IPS-NIHi11 (cell line): ENCODE measurements at regions not wholly inside any gene's neighbourhood (a gene's known extent, or its start where the extent isn't known, plus 50 kb on each side); places are given as distances from the start of the nearest gene placed in this dataset.
"Not testable (repeated sequence)": the region's sequence is repeated elsewhere in the genome, so short reads cannot be mapped to it uniquely, and the experiment has no call there.

Experiments used
- DNase-seq: peaks from one replicate; pipeline ENCODE4 v3.0.0; 2012; ENCODE audit warnings: mixed read lengths, low spot score

GRCh38 chrX:121169099-121170035 is 122.0 kb downstream of the GLUD2 start:
- DNase-seq, result no peak

DNA sequence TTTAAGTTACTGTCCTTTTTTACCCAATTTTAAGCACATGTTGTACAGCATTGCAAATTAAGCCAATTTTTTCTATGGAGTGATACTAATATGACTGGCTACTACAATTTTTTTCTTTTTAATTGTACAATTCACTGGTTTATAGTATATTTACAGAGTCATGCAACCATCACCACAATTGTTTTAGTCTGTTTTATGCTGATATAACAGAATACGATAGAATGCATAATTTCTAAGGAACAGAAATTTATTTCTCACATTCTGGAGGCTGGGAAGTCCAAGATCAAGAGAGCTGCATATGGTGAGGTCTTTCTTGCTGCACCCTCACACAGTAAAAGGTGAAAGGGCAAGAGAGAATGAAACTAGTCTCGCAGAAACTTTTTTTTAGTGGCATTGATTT is 125.3 kb downstream of the GLUD2 start:
- no peak for DNase-seq

DNA sequence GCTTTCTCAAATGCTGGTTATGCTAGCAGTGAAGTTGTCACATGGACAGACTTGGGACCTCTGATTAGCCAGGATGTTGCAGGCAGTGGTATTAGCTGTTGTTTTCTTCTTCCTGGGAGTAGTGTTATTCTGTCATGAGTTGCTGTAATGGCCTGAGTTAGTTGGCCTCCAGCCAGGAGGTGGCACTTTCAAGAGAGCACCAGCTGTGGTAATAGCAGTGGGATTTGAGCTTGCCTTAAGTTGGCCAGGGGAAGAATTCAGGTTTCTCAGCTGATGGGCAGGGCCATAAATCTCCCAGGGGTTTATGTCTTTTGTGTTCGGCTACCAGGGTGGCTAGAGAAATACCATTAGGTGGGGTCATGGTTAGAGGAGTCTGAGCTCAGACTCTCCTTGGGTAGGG is 132.6 kb downstream of the GLUD2 start:
- no peak for DNase-seq

DNA sequence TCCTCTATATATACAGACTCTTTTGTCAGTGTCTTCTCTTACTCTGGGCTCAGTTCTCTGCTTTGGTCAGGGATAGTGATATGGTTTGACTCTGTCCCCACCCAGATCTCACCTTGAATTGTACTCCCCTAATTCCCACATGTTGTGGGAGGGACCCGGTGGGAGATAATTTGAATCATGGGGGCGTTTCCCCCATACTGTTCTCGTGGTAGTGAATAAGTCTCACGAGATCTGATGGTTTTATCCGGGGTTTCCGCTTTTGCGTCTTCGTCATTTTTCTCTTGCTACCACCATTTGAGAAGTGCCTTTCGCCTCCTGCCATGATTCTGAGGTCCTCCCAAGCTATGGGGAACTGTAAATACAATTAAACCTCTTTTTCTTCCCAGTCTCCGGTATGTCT is 144.4 kb downstream of the GLUD2 start:
- DNase-seq, result no peak

GRCh38 chrX:121195719-121196118 is 148.3 kb downstream of the GLUD2 start:
- DNase-seq, result no peak

GRCh38 chrX:121196872-121197444 is 149.5 kb downstream of the GLUD2 start:
- DNase-seq, result not testable (repeated sequence)

DNA sequence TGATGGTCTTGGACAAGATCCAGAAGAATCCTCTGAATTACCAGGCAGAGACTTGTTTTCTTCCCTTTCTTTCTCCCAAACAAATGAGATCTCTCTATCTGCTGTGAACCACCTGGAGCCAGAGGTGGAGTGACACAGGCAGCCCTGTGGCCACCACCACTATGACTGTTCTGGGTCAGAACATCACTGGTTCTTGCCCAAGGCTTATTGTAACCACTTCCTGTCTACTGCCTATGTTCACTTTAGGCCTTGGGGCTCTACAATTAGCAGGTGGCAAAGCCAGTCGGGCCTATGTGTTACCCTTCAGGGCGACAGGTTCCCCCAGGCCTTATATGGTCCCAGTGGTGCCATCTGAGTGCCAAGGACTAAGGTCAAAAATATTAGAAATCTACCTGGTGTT is 161.2 kb downstream of the GLUD2 start:
- DNase-seq, result no peak

- DNase-seq, result no peak
These were observed 169.4 kb downstream of the GLUD2 start for GRCh38 chrX:121216641-121217374.

DNA sequence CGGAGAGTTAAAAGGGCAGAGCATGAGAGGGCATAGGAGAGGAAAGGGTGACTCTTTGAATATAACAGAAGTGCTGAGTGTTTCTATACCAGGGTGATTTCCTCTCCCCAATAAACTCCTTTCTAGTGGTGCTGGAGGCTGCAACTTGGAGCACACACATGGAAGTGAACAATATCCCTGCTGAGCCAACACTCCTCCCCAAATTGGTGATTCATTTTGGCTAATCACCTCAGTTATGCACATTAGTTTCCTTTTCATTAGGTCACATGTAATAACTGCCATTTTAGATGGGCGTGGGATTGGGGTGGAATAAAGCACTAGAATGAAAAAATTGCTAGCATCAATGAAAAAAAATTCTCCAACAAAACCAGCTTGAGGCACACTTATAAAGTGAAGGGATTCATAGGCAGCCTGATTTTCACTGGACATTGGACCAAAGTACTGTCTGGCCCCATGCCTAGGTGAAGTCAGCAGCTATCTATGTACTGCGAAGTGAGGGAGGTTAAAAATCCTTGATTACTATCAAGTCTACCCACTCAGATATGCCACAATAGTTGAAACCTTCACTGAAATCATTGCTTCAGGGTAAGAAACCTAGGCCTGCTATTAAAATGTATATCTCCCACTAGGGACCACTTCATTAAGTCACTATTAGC is 174.0 kb downstream of the GLUD2 start:
- no peak for DNase-seq

DNA sequence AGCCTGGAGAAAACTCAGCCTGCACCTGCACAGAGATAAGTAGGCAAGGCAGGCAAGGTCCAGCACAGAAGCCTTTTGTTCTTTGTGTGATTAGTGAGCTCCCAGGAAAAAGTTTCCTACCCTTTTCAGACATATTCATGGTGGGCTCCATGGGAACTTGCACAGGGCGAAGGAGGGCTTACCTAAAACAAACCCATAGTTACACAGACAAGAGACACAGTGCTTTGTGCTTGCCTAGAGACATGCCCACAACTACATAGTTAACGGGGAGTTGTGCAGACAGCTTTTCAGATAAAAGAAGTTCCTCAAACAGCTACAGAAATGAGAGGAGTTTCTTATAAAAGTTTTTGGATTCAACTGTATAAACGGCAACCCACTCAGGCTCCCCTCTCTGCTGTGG is 180.5 kb downstream of the GLUD2 start:
- DNase-seq, result no peak

- DNase-seq, result no peak
These were observed 184.4 kb downstream of the GLUD2 start for GRCh38 chrX:121231566-121232358.

DNA sequence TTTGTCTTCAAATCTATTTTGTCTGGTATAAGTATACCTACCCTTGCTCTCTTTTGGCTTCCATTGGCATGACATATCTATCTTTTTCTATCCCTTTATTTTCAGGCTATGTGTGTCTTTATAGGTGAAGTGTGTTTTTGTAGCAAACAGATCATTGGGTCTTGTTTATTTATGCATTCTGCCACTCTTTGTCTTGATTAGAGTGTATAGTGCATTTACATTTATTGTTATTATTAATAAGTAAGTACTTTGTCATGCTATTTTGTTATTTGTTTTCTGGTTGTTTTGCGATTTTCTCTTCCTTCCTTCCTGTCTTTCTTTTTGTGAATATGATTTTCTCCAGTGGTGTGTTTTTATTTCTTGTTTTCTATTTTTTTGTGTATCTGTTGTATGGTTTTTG is 188.6 kb downstream of the GLUD2 start:
- DNase-seq, result no peak

- DNase-seq, result no peak
These were observed 190.7 kb downstream of the GLUD2 start for GRCh38 chrX:121238093-121238492.

GRCh38 chrX:121244511-121244910 is 197.1 kb downstream of the GLUD2 start:
- no peak for DNase-seq

- DNase-seq, result no peak
These were observed 198.4 kb downstream of the GLUD2 start for GRCh38 chrX:121245763-121246162.

GRCh38 chrX:121254336-121254735 is 206.9 kb downstream of the GLUD2 start:
- DNase-seq, result peak; percentile 5

DNA sequence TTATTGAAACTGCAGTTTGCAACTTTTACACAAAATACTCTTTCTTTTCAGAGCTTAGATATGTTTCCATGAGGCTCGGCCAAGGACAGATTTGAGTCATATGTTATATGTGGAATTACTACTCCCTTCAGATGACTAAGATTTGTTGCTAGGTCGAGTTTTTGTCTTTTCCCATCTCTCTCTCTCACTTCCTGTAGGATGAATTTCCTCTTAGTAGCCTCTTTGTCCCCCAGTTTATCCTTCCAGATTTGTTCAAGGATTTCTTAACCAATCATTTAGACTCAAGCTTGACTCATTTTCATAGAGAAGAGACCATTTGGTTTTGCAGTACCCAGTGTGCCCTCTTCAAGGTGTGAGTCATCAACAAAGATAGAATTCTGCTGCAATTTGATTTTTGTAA is 209.2 kb downstream of the GLUD2 start:
- DNase-seq, result no peak

DNA sequence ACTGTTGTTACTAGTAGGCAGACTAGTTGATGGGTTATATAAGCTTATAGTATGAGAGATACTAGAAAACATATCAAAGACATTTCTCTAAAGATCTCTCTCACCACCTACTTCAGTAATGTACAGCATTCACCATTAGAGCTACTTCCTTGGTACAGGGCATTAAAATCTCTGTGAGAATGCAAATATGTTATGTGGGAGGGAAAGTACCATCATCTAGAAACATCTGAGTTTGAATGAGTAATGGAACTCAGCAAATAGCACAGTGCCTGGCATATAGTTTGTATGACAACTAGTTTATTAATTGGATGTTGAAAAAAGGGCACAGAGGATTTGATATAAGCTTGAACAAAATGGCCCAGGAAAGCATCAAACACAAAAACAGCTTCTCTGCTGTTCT is 211.1 kb downstream of the GLUD2 start:
- DNase-seq, result no peak

DNA sequence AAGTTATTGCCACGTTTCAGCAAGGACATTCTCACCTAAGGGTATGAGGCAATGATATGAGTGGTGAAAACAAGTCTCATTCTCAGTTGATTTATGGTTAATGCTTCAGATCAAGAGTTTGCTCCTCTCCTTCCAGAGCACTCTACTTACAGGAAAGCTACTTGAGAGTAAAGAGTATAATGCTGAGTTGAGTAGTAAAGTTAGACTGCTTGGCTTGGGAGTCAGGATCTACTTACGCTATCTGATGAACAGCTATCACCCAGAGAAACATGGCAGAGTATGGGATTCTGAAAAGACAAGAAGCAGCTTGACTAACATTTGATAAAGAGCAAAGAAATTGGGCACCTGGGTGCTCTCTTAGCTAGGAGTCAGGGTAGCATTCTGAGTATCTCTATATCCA is 211.8 kb downstream of the GLUD2 start:
- no peak for DNase-seq

- no peak for DNase-seq
These were observed 213.3 kb downstream of the GLUD2 start for GRCh38 chrX:121260596-121261240.

- DNase-seq, result no peak
These were observed 236.5 kb downstream of the GLUD2 start for GRCh38 chrX:121283921-121284320.
